GM12878 (cell line): ENCODE measurements at regions not wholly inside any gene's neighbourhood (a gene's known extent, or its start where the extent isn't known, plus 50 kb on each side); places are given as distances from the start of the nearest gene placed in this dataset.

Source experiments
- CBFB ChIP-seq: IDR thresholded peaks from 2 replicates; pipeline ENCODE4 v1.6.1; 2016; ENCODE audit warnings: antibody characterized with exemption, low read depth
- CREB1 ChIP-seq: IDR thresholded peaks from 2 replicates; pipeline ENCODE4 v1.6.1; 2012; ENCODE audit warnings: low read depth, mild to moderate bottlenecking, inconsistent platforms
- HDGF ChIP-seq: fragments of 450-650 bp; IDR thresholded peaks from 2 replicates; pipeline ENCODE4 v1.6.1; 2016; ENCODE audit warnings: antibody characterized with exemption
- PML ChIP-seq: IDR thresholded peaks from 2 replicates; pipeline ENCODE4 v1.6.1; 2012; ENCODE audit warnings: low read length, inconsistent platforms
- POLR2A ChIP-seq: IDR thresholded peaks from 2 replicates; pipeline ENCODE4 v1.6.1; 2011; ENCODE audit warnings: low read depth, mild to moderate bottlenecking, low read length
- SREBF1 ChIP-seq: IDR thresholded peaks from 2 replicates; pipeline ENCODE4 v1.6.1; 2012; ENCODE audit warnings: mild to moderate bottlenecking, low read length
- TAF1 ChIP-seq: IDR thresholded peaks from 2 replicates; pipeline ENCODE4 v1.6.1; 2011; ENCODE audit warnings: mild to moderate bottlenecking, low read depth, low read length, borderline replicate concordance
- TCF7 ChIP-seq: IDR thresholded peaks from 2 replicates; pipeline ENCODE4 v1.6.1; 2014; ENCODE audit warnings: antibody characterized with exemption, borderline replicate concordance
- ZZZ3 ChIP-seq: IDR thresholded peaks from 2 replicates; pipeline ENCODE4 v1.6.1; 2011; ENCODE audit warnings: low read depth; ENCODE audit not compliant: control insufficient read depth, insufficient read length
- TF ChIP-seq, protein P1 (sequence below): IDR thresholded peaks from 2 replicates; pipeline ENCODE4 v1.6.1; 2012; ENCODE audit warnings: low read length, inconsistent platforms
- TF ChIP-seq, protein P2 (sequence below), 3 experiments: IDR thresholded peaks in 2 of 3; conservative IDR thresholded peaks in 1 of 3; 2 replicates each; pipeline ENCODE4 v1.5.1; 2011; ENCODE audit warnings: low read depth in 3 of 3, low read length in 3 of 3, mild to moderate bottlenecking in 3 of 3, control low read depth in 2 of 3, moderate library complexity in 2 of 3, inconsistent platforms in 1 of 3, mixed read lengths in 1 of 3; ENCODE audit not compliant: control insufficient read depth in 2 of 3, insufficient read depth in 1 of 3; ENCODE audit errors: extremely low read depth in 1 of 3
- TF ChIP-seq, protein P3 (sequence below): fragments of 450-650 bp; formaldehyde crosslinking; IDR thresholded peaks from 2 replicates; pipeline ENCODE4 v1.4.0; 2022; ENCODE audit warnings: mild to moderate bottlenecking, moderate library complexity

DNA sequence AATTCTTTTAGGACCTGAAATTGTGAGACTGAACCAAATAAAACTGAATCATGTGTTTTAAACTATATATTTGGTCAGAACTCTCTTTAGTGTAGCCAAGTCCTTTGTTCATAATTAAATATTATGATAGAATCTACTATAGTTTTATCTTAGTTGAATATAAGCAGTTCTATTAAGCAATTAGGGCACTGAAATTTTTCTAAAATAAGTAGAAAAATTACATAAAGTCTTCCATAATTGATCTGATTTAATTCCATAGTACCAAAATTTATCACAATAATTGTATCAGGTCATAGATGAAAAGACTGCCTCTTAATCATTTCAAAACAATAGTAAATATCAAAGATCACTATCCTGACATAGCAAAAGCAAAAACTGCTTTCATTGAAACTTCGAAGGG, 90.1 kb upstream of the BET1 start:
- TF ChIP-seq, protein P1, sequence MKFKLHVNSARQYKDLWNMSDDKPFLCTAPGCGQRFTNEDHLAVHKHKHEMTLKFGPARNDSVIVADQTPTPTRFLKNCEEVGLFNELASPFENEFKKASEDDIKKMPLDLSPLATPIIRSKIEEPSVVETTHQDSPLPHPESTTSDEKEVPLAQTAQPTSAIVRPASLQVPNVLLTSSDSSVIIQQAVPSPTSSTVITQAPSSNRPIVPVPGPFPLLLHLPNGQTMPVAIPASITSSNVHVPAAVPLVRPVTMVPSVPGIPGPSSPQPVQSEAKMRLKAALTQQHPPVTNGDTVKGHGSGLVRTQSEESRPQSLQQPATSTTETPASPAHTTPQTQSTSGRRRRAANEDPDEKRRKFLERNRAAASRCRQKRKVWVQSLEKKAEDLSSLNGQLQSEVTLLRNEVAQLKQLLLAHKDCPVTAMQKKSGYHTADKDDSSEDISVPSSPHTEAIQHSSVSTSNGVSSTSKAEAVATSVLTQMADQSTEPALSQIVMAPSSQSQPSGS: no peak
- TF ChIP-seq TAF1 (no peak), ZZZ3 (no peak), CREB1 (no peak), HDGF (no peak), CBFB (no peak), SREBF1 (no peak), PML (no peak), POLR2A (no peak), TCF7 (no peak)
- TF ChIP-seq, protein P2, sequence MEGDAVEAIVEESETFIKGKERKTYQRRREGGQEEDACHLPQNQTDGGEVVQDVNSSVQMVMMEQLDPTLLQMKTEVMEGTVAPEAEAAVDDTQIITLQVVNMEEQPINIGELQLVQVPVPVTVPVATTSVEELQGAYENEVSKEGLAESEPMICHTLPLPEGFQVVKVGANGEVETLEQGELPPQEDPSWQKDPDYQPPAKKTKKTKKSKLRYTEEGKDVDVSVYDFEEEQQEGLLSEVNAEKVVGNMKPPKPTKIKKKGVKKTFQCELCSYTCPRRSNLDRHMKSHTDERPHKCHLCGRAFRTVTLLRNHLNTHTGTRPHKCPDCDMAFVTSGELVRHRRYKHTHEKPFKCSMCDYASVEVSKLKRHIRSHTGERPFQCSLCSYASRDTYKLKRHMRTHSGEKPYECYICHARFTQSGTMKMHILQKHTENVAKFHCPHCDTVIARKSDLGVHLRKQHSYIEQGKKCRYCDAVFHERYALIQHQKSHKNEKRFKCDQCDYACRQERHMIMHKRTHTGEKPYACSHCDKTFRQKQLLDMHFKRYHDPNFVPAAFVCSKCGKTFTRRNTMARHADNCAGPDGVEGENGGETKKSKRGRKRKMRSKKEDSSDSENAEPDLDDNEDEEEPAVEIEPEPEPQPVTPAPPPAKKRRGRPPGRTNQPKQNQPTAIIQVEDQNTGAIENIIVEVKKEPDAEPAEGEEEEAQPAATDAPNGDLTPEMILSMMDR (IDR thresholded peaks at IDR 0.05 in 2 of 3, conservative IDR thresholded peaks at IDR 0.05 in 1 of 3; ENCODE audit: control insufficient read depth in 2 of 3, extremely low read depth in 1 of 3, insufficient read depth in 1 of 3, low read depth in 3 of 3, low read length in 3 of 3): no peak
- TF ChIP-seq, protein P3, sequence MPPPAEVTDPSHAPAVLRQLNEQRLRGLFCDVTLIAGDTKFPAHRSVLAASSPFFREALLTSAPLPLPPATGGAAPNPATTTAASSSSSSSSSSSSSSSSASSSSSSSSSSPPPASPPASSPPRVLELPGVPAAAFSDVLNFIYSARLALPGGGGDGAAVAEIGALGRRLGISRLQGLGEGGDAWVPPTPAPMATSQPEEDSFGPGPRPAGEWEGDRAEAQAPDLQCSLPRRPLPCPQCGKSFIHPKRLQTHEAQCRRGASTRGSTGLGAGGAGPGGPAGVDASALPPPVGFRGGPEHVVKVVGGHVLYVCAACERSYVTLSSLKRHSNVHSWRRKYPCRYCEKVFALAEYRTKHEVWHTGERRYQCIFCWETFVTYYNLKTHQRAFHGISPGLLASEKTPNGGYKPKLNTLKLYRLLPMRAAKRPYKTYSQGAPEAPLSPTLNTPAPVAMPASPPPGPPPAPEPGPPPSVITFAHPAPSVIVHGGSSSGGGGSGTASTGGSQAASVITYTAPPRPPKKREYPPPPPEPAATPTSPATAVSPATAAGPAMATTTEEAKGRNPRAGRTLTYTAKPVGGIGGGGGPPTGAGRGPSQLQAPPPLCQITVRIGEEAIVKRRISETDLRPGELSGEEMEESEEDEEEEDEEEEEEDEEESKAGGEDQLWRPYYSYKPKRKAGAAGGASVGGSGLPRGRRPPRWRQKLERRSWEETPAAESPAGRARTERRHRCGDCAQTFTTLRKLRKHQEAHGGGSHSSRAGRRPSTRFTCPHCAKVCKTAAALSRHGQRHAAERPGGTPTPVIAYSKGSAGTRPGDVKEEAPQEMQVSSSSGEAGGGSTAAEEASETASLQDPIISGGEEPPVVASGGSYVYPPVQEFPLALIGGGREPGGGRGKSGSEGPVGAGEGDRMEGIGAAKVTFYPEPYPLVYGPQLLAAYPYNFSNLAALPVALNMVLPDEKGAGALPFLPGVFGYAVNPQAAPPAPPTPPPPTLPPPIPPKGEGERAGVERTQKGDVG (CRISPR knock-in tag): no peak
